HepG2 (cell line): ENCODE measurements at regions not wholly inside any gene's neighbourhood (a gene's known extent, or its start where the extent isn't known, plus 50 kb on each side); places are given as distances from the start of the nearest gene placed in this dataset.

Experiments used
- AGO1 ChIP-seq: fragments of 200-400 bp; formaldehyde crosslinking; IDR thresholded peaks from 2 replicates; pipeline ENCODE4 v1.6.1; 2017; ENCODE audit warnings: mild to moderate bottlenecking, low read depth, low read length, moderate library complexity; ENCODE audit not compliant: poor library complexity, severe bottlenecking
- ATF6 ChIP-seq: sonication (generic); formaldehyde crosslinking; conservative IDR thresholded peaks from 2 replicates; pipeline ENCODE4 v1.4.0; 2020; ENCODE audit warnings: missing genetic modification reagents
- BCLAF1 ChIP-seq: fragments of 450-650 bp; IDR thresholded peaks from 2 replicates; pipeline ENCODE4 v1.6.1; 2017; ENCODE audit warnings: mild to moderate bottlenecking
- NKX3-1 ChIP-seq: sonication (generic); formaldehyde crosslinking; IDR thresholded peaks from 2 replicates; pipeline ENCODE4 v1.5.0; 2020; ENCODE audit warnings: missing genetic modification reagents
- REST ChIP-seq, 2 experiments: IDR thresholded peaks; 2 replicates each; pipeline ENCODE4 v1.6.1; 2011 to 2012; ENCODE audit warnings: low read length in 2 of 2, borderline replicate concordance in 1 of 2, low read depth in 1 of 2, mild to moderate bottlenecking in 1 of 2, moderate library complexity in 1 of 2
- SP4 ChIP-seq: sonication (generic); formaldehyde crosslinking; IDR thresholded peaks from 2 replicates; pipeline ENCODE4 v1.8.1; 2023; ENCODE audit warnings: mild to moderate bottlenecking, missing genetic modification reagents
- THAP7 ChIP-seq: sonication (generic); formaldehyde crosslinking; IDR thresholded peaks from 2 replicates; pipeline ENCODE4 v1.8.1; 2023; ENCODE audit warnings: mild to moderate bottlenecking, missing genetic modification reagents
- TP53 ChIP-seq: sonication (generic); formaldehyde crosslinking; conservative IDR thresholded peaks from 2 replicates; pipeline ENCODE4 v1.4.0; 2020; ENCODE audit warnings: missing genetic modification reagents
- YY1 ChIP-seq: IDR thresholded peaks from 2 replicates; pipeline ENCODE4 v1.6.1; 2011; ENCODE audit warnings: low read length, low read depth, moderate library complexity, mild to moderate bottlenecking; ENCODE audit not compliant: insufficient read depth, insufficient replicate concordance
- ZBTB39 ChIP-seq: sonication (generic); formaldehyde crosslinking; IDR thresholded peaks from 2 replicates; pipeline ENCODE4 v1.5.0; 2020; ENCODE audit warnings: missing genetic modification reagents
- ZBTB42 ChIP-seq: sonication (generic); formaldehyde crosslinking; IDR thresholded peaks from 2 replicates; pipeline ENCODE4 v1.5.0; 2020; ENCODE audit warnings: mild to moderate bottlenecking, missing genetic modification reagents
- ZNF367 ChIP-seq: sonication (generic); formaldehyde crosslinking; IDR thresholded peaks from 2 replicates; pipeline ENCODE4 v1.4.0; 2020; ENCODE audit warnings: missing genetic modification reagents, borderline replicate concordance
- ZNF431 ChIP-seq: sonication (generic); formaldehyde crosslinking; IDR thresholded peaks from 2 replicates; pipeline ENCODE4 v1.9.0; 2022; ENCODE audit warnings: missing genetic modification reagents, low read depth, mild to moderate bottlenecking, borderline replicate concordance
- ZNF550 ChIP-seq: sonication (generic); formaldehyde crosslinking; IDR thresholded peaks from 2 replicates; pipeline ENCODE4 v1.4.0; 2020; ENCODE audit warnings: mild to moderate bottlenecking, missing genetic modification reagents, borderline replicate concordance
- ZNF788 ChIP-seq: sonication (generic); formaldehyde crosslinking; IDR thresholded peaks from 2 replicates; pipeline ENCODE4 v1.5.0; 2020; ENCODE audit warnings: mild to moderate bottlenecking, missing genetic modification reagents, borderline replicate concordance

- TF ChIP-seq ATF6 (CRISPR knock-in tag), result peak; percentile 83; the same call in 1 of the 2 replicates
- peak; percentile 79; the same call in 1 of the 2 replicates for TF ChIP-seq ZBTB39 (CRISPR knock-in tag)
- peak; percentile 89; the same call in 1 of the 2 replicates for TF ChIP-seq TP53 (CRISPR knock-in tag)
- peak; percentile 74; the same call in 1 of the 2 replicates for TF ChIP-seq ZNF788 (CRISPR knock-in tag)
- peak; percentile 40; the same call in 1 of the 2 replicates for TF ChIP-seq SP4 (CRISPR knock-in tag)
- no peak for TF ChIP-seq AGO1
- no peak; a peak in 1 of 4 replicates for TF ChIP-seq REST (IDR thresholded peaks at IDR 0.05; ENCODE audit: borderline replicate concordance in 1 of 2, low read depth in 1 of 2, low read length in 2 of 2)
- peak; percentile 85; the same call in 1 of the 2 replicates for TF ChIP-seq THAP7 (CRISPR knock-in tag)
- TF ChIP-seq YY1, result peak; percentile 23
- no peak for TF ChIP-seq ZBTB42 (CRISPR knock-in tag)
- peak; percentile 79 for TF ChIP-seq ZNF431 (CRISPR knock-in tag)
- no peak for TF ChIP-seq BCLAF1
- peak; percentile 99 for TF ChIP-seq NKX3-1 (CRISPR knock-in tag)
- no peak for TF ChIP-seq ZNF550 (CRISPR knock-in tag)
- peak; percentile 97 for TF ChIP-seq ZNF367 (CRISPR knock-in tag)
Observed at GRCh38 chr3:194070634-194071409, 65.1 kb upstream of the HES1 start (continued).
